ENCODE measurements at regions not wholly inside any gene's neighbourhood (a gene's known extent, or its start where the extent isn't known, plus 50 kb on each side); places are given as distances from the start of the nearest gene placed in this dataset.

DNA sequence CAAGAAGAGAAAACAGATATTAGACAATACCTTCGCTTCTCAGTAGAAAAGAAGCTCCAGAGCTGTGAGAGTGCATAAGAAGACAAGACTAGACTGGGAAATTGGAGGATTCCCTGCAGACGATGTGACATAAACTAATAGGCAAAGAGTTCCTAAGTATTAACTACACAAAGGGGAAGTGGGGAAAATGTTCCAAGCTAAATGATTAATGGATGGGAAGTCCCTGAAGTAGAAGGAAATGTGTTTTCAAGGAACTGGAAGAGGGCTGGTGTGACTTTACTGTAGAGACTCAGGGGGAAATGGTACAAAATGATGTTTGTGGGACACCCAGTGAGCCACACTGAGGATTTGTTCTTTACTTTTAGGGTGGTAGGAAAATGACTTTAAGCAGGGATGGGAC, 69.7 kb upstream of the DCLK2 start (continued):
- TF ChIP-seq, protein P1, sequence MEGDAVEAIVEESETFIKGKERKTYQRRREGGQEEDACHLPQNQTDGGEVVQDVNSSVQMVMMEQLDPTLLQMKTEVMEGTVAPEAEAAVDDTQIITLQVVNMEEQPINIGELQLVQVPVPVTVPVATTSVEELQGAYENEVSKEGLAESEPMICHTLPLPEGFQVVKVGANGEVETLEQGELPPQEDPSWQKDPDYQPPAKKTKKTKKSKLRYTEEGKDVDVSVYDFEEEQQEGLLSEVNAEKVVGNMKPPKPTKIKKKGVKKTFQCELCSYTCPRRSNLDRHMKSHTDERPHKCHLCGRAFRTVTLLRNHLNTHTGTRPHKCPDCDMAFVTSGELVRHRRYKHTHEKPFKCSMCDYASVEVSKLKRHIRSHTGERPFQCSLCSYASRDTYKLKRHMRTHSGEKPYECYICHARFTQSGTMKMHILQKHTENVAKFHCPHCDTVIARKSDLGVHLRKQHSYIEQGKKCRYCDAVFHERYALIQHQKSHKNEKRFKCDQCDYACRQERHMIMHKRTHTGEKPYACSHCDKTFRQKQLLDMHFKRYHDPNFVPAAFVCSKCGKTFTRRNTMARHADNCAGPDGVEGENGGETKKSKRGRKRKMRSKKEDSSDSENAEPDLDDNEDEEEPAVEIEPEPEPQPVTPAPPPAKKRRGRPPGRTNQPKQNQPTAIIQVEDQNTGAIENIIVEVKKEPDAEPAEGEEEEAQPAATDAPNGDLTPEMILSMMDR (conservative IDR thresholded peaks at IDR 0.05; ENCODE audit: low read depth in 2 of 2), result no peak
- no peak for TF ChIP-seq NANOG (IDR thresholded peaks at IDR 0.05; ENCODE audit: borderline replicate concordance)
- TF ChIP-seq CREB1 (CRISPR knock-in tag; IDR thresholded peaks at IDR 0.05; ENCODE audit: low read depth), result no peak
- no peak for TF ChIP-seq ZNF114 (CRISPR knock-in tag; IDR thresholded peaks at IDR 0.05)
- TF ChIP-seq, protein P2, sequence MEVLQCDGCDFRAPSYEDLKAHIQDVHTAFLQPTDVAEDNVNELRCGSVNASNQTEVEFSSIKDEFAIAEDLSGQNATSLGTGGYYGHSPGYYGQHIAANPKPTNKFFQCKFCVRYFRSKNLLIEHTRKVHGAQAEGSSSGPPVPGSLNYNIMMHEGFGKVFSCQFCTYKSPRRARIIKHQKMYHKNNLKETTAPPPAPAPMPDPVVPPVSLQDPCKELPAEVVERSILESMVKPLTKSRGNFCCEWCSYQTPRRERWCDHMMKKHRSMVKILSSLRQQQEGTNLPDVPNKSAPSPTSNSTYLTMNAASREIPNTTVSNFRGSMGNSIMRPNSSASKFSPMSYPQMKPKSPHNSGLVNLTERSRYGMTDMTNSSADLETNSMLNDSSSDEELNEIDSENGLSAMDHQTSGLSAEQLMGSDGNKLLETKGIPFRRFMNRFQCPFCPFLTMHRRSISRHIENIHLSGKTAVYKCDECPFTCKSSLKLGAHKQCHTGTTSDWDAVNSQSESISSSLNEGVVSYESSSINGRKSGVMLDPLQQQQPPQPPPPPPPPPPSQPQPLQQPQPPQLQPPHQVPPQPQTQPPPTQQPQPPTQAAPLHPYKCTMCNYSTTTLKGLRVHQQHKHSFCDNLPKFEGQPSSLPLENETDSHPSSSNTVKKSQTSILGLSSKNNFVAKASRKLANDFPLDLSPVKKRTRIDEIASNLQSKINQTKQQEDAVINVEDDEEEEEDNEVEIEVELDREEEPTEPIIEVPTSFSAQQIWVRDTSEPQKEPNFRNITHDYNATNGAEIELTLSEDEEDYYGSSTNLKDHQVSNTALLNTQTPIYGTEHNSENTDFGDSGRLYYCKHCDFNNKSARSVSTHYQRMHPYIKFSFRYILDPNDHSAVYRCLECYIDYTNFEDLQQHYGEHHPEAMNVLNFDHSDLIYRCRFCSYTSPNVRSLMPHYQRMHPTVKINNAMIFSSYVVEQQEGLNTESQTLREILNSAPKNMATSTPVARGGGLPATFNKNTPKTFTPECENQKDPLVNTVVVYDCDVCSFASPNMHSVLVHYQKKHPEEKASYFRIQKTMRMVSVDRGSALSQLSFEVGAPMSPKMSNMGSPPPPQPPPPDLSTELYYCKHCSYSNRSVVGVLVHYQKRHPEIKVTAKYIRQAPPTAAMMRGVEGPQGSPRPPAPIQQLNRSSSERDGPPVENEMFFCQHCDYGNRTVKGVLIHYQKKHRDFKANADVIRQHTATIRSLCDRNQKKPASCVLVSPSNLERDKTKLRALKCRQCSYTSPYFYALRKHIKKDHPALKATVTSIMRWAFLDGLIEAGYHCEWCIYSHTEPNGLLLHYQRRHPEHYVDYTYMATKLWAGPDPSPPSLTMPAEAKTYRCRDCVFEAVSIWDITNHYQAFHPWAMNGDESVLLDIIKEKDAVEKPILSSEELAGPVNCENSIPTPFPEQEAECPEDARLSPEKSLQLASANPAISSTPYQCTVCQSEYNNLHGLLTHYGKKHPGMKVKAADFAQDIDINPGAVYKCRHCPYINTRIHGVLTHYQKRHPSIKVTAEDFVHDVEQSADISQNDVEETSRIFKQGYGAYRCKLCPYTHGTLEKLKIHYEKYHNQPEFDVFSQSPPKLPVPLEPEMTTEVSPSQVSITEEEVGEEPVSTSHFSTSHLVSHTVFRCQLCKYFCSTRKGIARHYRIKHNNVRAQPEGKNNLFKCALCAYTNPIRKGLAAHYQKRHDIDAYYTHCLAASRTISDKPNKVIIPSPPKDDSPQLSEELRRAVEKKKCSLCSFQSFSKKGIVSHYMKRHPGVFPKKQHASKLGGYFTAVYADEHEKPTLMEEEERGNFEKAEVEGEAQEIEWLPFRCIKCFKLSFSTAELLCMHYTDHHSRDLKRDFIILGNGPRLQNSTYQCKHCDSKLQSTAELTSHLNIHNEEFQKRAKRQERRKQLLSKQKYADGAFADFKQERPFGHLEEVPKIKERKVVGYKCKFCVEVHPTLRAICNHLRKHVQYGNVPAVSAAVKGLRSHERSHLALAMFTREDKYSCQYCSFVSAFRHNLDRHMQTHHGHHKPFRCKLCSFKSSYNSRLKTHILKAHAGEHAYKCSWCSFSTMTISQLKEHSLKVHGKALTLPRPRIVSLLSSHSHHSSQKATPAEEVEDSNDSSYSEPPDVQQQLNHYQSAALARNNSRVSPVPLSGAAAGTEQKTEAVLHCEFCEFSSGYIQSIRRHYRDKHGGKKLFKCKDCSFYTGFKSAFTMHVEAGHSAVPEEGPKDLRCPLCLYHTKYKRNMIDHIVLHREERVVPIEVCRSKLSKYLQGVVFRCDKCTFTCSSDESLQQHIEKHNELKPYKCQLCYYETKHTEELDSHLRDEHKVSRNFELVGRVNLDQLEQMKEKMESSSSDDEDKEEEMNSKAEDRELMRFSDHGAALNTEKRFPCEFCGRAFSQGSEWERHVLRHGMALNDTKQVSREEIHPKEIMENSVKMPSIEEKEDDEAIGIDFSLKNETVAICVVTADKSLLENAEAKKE (CRISPR knock-in tag; IDR thresholded peaks at IDR 0.05), result no peak
- no peak for TF ChIP-seq EZH2 (IDR thresholded peaks at IDR 0.05; ENCODE audit: low read depth, unreplicated experiment)

DNA sequence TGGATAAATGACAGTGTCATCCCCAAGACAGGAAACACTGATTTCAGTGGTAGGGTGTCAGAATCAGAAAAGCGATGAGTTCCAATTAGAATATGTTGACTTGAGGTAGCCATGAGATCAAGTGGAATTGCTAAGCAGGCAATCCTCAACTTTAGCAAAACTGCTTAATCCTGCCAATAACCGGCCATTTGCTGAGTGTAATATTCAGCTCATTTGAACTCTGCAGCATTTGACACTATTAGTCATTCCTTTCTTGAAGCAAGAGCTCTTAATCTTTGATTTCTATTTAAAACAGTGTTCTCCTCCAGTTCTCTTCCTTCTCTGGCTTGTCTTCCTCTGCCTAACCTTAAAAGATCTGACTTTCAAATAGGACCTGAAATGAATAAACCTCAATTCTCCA, 68.7 kb upstream of the DCLK2 start:
- Histone ChIP-seq H3K27me3 (ENCODE audit: insufficient read depth) (no peaks in the 10 kb centered on the region), H2AFZ (no peak overlapping the region), H3K27ac (ENCODE audit: low read depth) (no peak overlapping the region), H3K9me2 (ENCODE audit: insufficient read depth) (no peaks in the 10 kb centered on the region), H4K20me1 (replicated peaks; ENCODE audit: insufficient read depth) (no peaks in the 10 kb centered on the region), H3K79me2 (replicated peaks; ENCODE audit: insufficient read depth) (no peaks in the 10 kb centered on the region), H3F3A (replicated peaks; ENCODE audit: low read depth) (no peaks in the 10 kb centered on the region), H3K4me1 (ENCODE audit: insufficient read depth) (peaks cover 16% of the 10 kb centered on the region), H3K4me3 (no peak overlapping the region), H3K36me3 (ENCODE audit: insufficient read depth) (no peaks in the 10 kb centered on the region), H3K4me2 (no peak overlapping the region)
- Mint-ChIP-seq H3K36me3 (ENCODE audit: low read depth) (no peaks in the 10 kb centered on the region), H3K27ac (no peak overlapping the region), H3K4me1 (peaks cover 9% of the 10 kb centered on the region), H3K4me3 (no peak overlapping the region), H3K9me3 (no peaks in the 10 kb centered on the region), H3K27me3 (ENCODE audit: insufficient read depth, low read depth, poor library complexity) (no peaks in the 10 kb centered on the region)
- ATAC-seq (no peak), DNase-seq (ENCODE audit: low spot score) (no peak)
- no peak for TF ChIP-seq STAT1 (IDR thresholded peaks at IDR 0.05; ENCODE audit: unreplicated experiment)
- TF ChIP-seq ZNF114 (CRISPR knock-in tag; IDR thresholded peaks at IDR 0.05), result no peak
- TF ChIP-seq CREB1 (CRISPR knock-in tag; IDR thresholded peaks at IDR 0.05; ENCODE audit: low read depth), result no peak
- TF ChIP-seq EZH2phosphoT487 (IDR thresholded peaks at IDR 0.05; ENCODE audit: unreplicated experiment), result no peak
- TF ChIP-seq, protein P2 (CRISPR knock-in tag; IDR thresholded peaks at IDR 0.05), result no peak
- no peak for TF ChIP-seq POLR2AphosphoS5 (IDR thresholded peaks at IDR 0.05; ENCODE audit: low read depth)
